Upper lobe of left lung (tissue), 6 donors: ENCODE measurements at regions not wholly inside any gene's neighbourhood (a gene's known extent, or its start where the extent isn't known, plus 50 kb on each side); places are given as distances from the start of the nearest gene placed in this dataset.

Experiments
- ATAC-seq, 2 donors: fragments of 200-7000 bp; cut with Tn5 transposase; one replicate each; pipeline ENCODE4 v1.9.1; 2022; ENCODE audit warnings: mild to moderate bottlenecking in 2 of 2, moderate library complexity in 2 of 2; ENCODE audit not compliant: low FRiP score in 2 of 2
- DNase-seq, 2 donors: peaks; one replicate each; pipeline ENCODE4 v3.0.0-alpha.2; 2019 to 2020
- H3K27ac ChIP-seq, 4 donors: fragments of 200-600 bp; sonication (generic); one replicate each; pipeline ENCODE4 v1.5.1; 2016 to 2019
- H3K27me3 ChIP-seq, 4 donors: fragments of 200-600 bp; sonication (generic); one replicate each; pipeline ENCODE4 v1.5.1; 2017 to 2019
- H3K36me3 ChIP-seq, 4 donors: fragments of 200-600 bp; sonication (generic); one replicate each; pipeline ENCODE4 v1.5.1; 2016 to 2019
- H3K4me1 ChIP-seq, 4 donors: fragments of 200-600 bp; sonication (generic); one replicate each; pipeline ENCODE4 v1.5.1; 2018 to 2019
- H3K4me3 ChIP-seq, 4 donors: fragments of 200-600 bp; sonication (generic); one replicate each; pipeline ENCODE4 v1.5.1; 2017 to 2019; ENCODE audit warnings: mild to moderate bottlenecking in 2 of 4, moderate library complexity in 1 of 4
- H3K9me3 ChIP-seq, 4 donors: fragments of 200-600 bp; sonication (generic); one replicate each; pipeline ENCODE4 v1.5.1; 2018 to 2019
- CTCF ChIP-seq, 6 experiments: fragments of 450-650 bp in 4 of 6; fragments of 200-600 bp in 2 of 6; sonication (generic) in 2 of 6; IDR thresholded peaks; one replicate each; pipeline ENCODE4 v1.5.1; 2016 to 2019; ENCODE audit warnings: antibody characterized with exemption in 6 of 6
- EP300 ChIP-seq, 4 donors: sonication (generic); formaldehyde crosslinking; IDR thresholded peaks; one replicate each; pipeline ENCODE4 v1.5.1; 2017; ENCODE audit warnings: antibody characterized with exemption in 4 of 4, control low read depth in 2 of 4
- POLR2A ChIP-seq, 4 donors: fragments of 450-650 bp; IDR thresholded peaks; one replicate each; pipeline ENCODE4 v1.5.1; 2016 to 2017; ENCODE audit warnings: antibody characterized with exemption in 4 of 4, mild to moderate bottlenecking in 2 of 4
- POLR2AphosphoS5 ChIP-seq, 2 donors: sonication (generic); formaldehyde crosslinking; IDR thresholded peaks; one replicate each; pipeline ENCODE4 v1.5.1; 2017; ENCODE audit warnings: antibody characterized with exemption in 2 of 2
- WGBS, 2 donors: methylation state at CpG; one replicate each; pipeline ENCODE4 v1.1.5; 2017 to 2018; 5-methylcytosine and 5-hydroxymethylcytosine counted together
- donor health status: DM: no; HTN: no; CAD: no; lungs with moderate emphysema.
- donor health status: DM: no; HTN: yes; CAD: no; lungs with severe emphysema.

DNA sequence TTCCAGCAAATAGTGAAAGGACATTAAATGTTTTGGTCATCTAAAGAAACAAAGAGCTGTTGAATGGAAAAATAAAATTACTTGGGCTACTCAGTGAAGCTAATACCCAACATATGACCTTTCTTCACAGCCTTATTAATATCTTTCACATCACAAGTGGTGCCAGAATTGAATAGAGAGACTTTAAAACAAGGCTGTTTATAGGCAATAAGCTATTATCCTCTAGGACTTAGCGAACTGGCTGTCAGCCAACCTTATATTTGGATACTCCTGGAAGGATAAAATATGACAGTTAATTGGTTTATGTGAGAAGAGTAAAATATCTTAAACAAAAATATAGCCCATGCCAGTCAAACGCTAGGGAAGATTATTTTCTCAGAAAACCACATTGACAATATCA is 225.5 kb upstream of the BLID start:
- H3K9me3 ChIP-seq, result no peaks in the 10 kb centered on the region
- ATAC-seq (no peak), DNase-seq (no peak)
- peaks cover 0 to 15% (median 0%) of the 10 kb centered on the region in 4 donors for H3K4me1 ChIP-seq
- no peak overlapping the region for H3K4me3 ChIP-seq
- WGBS, 2 donors, result 69 to 77% methylated on average over 2 of the region's 2 CpGs
- no peaks in the 10 kb centered on the region for H3K27me3 ChIP-seq
- no peak for TF ChIP-seq EP300 (IDR thresholded peaks at IDR 0.05)
- TF ChIP-seq POLR2AphosphoS5 (IDR thresholded peaks at IDR 0.05), result no peak
- TF ChIP-seq POLR2A (IDR thresholded peaks at IDR 0.05), result no peak
- no peak for TF ChIP-seq CTCF (IDR thresholded peaks at IDR 0.05)
- H3K36me3 ChIP-seq, result no peaks in the 10 kb centered on the region
- H3K27ac ChIP-seq, result no peak overlapping the region

DNA sequence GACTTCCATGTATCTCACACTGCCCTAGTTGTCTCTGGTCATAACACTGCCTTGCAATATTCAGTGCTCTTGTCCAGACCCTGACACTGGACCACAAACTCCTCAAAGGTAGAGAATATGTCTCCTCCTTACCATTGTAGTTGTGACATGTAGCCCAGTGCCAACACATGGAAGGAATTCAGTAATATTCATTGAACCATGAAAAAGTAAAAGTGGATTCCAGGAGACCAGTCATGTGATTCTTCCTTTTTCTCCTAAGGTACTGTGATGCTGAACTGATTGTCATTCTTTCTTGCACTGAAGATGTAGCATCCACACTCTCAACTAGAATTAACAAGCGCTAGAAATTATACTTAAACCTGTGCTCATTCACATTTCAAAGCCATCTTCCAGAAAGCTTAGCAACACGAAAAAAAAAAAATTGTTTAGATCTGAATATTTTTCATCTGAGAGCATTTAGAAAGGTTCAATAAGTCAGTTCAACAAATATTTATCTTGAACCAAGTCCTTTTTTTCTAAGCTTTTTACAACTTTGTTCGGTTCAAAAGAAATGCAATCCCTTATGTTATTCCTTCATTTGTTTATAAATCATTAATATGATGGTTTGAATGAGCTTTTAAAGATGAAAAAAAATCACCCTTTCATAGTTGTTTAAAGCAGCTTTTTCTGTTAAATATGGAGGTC is 224.7 kb upstream of the BLID start:
- no peak for TF ChIP-seq CTCF (IDR thresholded peaks at IDR 0.05)
- TF ChIP-seq POLR2AphosphoS5 (IDR thresholded peaks at IDR 0.05), result no peak
- TF ChIP-seq EP300 (IDR thresholded peaks at IDR 0.05), result no peak
- no peak for TF ChIP-seq POLR2A (IDR thresholded peaks at IDR 0.05)
- no peak for ATAC-seq
- Histone ChIP-seq H3K27ac (no peak overlapping the region), H3K4me3 (no peak overlapping the region), H3K36me3 (no peaks in the 10 kb centered on the region), H3K4me1 (peaks cover 0 to 15% (median 0%) of the 10 kb centered on the region in 4 donors), H3K27me3 (no peaks in the 10 kb centered on the region), H3K9me3 (no peaks in the 10 kb centered on the region)
- WGBS, 2 donors, result 65 to 69% methylated on average over 3 of the region's 3 CpGs
- DNase-seq, result no peak

DNA sequence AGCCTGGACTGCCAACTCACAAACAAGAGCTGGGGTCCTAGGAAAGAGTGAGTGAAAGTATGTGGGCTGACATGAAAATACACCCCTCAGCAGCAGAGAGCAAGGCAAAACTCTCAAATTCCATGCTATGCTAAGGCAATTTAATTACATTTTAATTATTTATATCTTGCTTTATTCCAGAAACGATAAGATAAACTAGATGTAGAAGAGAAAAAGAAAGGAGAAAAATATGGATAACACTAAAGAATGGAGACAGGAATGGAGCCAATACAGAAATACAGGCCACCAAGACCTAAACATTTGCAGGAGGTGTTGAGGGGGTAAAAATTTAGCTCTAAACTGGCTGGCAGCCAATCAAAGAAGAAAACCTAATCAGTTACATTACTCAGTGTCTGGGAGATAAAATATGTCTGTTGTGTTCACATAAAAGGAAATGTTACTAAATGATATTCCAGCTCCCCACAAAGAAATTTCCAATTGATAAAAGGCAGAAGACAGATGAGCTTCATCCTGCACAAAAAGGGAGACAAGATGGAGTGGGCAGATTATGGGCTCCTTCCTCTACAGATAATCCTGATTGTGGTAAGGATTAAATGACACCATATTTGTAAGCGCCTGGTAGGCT is 223.5 kb upstream of the BLID start:
- peaks cover 0 to 15% (median 0%) of the 10 kb centered on the region in 4 donors for H3K4me1 ChIP-seq
- no peaks in the 10 kb centered on the region for H3K36me3 ChIP-seq
- no peak for ATAC-seq
- no peak for TF ChIP-seq EP300 (IDR thresholded peaks at IDR 0.05)
- no peak for TF ChIP-seq CTCF (IDR thresholded peaks at IDR 0.05)
- no peak for TF ChIP-seq POLR2A (IDR thresholded peaks at IDR 0.05)
- no peak for TF ChIP-seq POLR2AphosphoS5 (IDR thresholded peaks at IDR 0.05)
- no peak overlapping the region for H3K4me3 ChIP-seq
- no peak overlapping the region for H3K27ac ChIP-seq
- H3K27me3 ChIP-seq, result no peaks in the 10 kb centered on the region
- 42 to 66% methylated on average over 2 of the region's 2 CpGs for WGBS, 2 donors
- DNase-seq, result no peak
- no peaks in the 10 kb centered on the region for H3K9me3 ChIP-seq

GRCh38 chr11:122337704-122338103 is 221.7 kb upstream of the BLID start:
- H3K27ac ChIP-seq, result peak overlapping the region in 1 of 4 donors; percentile 2
- WGBS, 2 donors, result 42 to 48% methylated on average over 4 of the region's 4 CpGs
- H3K4me1 ChIP-seq, result peaks cover 0 to 15% (median 0%) of the 10 kb centered on the region in 4 donors
- TF ChIP-seq EP300 (IDR thresholded peaks at IDR 0.05) (no peak), POLR2AphosphoS5 (IDR thresholded peaks at IDR 0.05) (no peak), CTCF (IDR thresholded peaks at IDR 0.05) (no peak), POLR2A (IDR thresholded peaks at IDR 0.05) (no peak)
- ATAC-seq (no peak), DNase-seq (no peak)
- H3K27me3 ChIP-seq, result no peaks in the 10 kb centered on the region
- H3K4me3 ChIP-seq, result no peak overlapping the region
- no peaks in the 10 kb centered on the region for H3K36me3 ChIP-seq
- H3K9me3 ChIP-seq, result no peaks in the 10 kb centered on the region
